MM.1S (cell line): ENCODE measurements at regions not wholly inside any gene's neighbourhood (a gene's known extent, or its start where the extent isn't known, plus 50 kb on each side); places are given as distances from the start of the nearest gene placed in this dataset.

Experiments used
- CTCF ChIP-seq: fragments of 300-600 bp; sonication (generic); IDR thresholded peaks from 2 replicates; pipeline ENCODE4 v1.5.1; 2016; ENCODE audit warnings: antibody characterized with exemption, low read length, mixed read lengths
- EZH2 ChIP-seq: fragments of 300-600 bp; sonication (generic); optimal IDR thresholded peaks from 2 replicates; pipeline ENCODE3; 2017; ENCODE audit warnings: low read depth, mild to moderate bottlenecking, antibody characterized with exemption, low read length, mixed read lengths

- no peak for TF ChIP-seq CTCF
- TF ChIP-seq EZH2: no peak
Observed at GRCh38 chr17:51401279-51401678, 140.9 kb downstream of the UTP18 start.
